ENCODE measurements at regions not wholly inside any gene's neighbourhood (a gene's known extent, or its start where the extent isn't known, plus 50 kb on each side); places are given as distances from the start of the nearest gene placed in this dataset.

- TF ChIP-seq CTCF (IDR thresholded peaks at IDR 0.05) (no peak), POLR2A (IDR thresholded peaks at IDR 0.05) (no peak)
Observed at GRCh38 chr12:69096669-69097335, 142.6 kb upstream of the CPSF6 start.

All from Peyer's patch (tissue), 4 donors.